GM12878 (cell line): ENCODE measurements at regions not wholly inside any gene's neighbourhood (a gene's known extent, or its start where the extent isn't known, plus 50 kb on each side); places are given as distances from the start of the nearest gene placed in this dataset. TPM values are rescaled to one million over a fixed set of nuclear protein-coding genes. Genes with fewer than 3 reads are reported as not detected.

Experiments used
- small RNA-seq: library from RNA; depleted of rRNA; stranded (forward); fragments of <200 nt; gene quantifications from one replicate; pipeline ENCODE3, GENCODE V24; 2014

Small RNA genes in the stretch of these regions (small RNA-seq; reads per million reads assigned to genes)
- not detected for gene RF01974
